GM19023 (cell line): ENCODE measurements at regions not wholly inside any gene's neighbourhood (a gene's known extent, or its start where the extent isn't known, plus 50 kb on each side); places are given as distances from the start of the nearest gene placed in this dataset.
"Not testable (repeated sequence)": the region's sequence is repeated elsewhere in the genome, so short reads cannot be mapped to it uniquely, and the experiment has no call there.

Experiments
- ATAC-seq: cut with Tn5 transposase; IDR thresholded peaks from one replicate; pipeline ENCODE4 v1.9.1; 2021; ENCODE audit warnings: mild to moderate bottlenecking, moderate library complexity; ENCODE audit not compliant: unreplicated experiment

GRCh38 chr2:17156086-17156485 is 362.2 kb downstream of the RAD51AP2 start:
- no peak for ATAC-seq

- ATAC-seq: no peak
Observed at GRCh38 chr2:17149945-17150344, 368.3 kb downstream of the RAD51AP2 start.

GRCh38 chr2:17148407-17149145 is 369.7 kb downstream of the RAD51AP2 start:
- ATAC-seq: no peak

DNA sequence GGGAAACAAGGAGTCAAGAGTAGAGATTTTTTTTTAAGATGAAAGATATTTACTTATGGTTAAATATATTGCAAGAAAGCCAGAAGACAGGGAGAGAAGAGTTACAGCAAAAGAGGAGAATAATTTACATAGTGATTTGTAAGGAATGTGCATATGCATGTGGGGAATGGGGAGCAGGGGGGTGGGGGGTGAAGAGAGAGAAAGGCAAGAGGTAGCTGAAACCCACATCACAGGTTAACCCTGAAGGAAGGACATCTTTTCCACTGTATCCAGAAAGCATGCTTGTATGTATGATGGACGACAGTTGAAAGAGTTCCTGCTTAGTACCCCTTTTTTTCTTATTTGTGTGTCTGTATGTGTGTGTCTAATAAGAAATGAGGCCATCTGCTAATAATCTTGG is 371.9 kb downstream of the RAD51AP2 start:
- no peak for ATAC-seq

DNA sequence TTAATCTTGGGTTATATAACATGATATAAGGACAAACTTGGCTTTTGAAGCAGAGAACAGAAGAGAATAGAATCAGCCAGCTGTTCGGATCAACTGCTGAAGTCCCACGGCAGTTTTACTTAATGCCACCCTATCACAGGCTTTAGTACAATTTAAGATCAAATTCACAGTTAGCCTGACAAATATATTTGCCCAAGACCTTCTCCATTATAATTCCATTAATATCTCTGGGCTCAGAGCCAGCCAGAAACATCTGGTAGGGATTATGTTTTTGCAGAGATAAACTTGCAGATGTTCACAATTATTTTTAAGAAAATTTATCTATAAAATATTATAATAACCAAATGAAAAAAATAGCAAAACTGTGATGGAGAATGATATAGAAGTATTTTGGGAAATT is 381.4 kb downstream of the RAD51AP2 start:
- no peak for ATAC-seq

DNA sequence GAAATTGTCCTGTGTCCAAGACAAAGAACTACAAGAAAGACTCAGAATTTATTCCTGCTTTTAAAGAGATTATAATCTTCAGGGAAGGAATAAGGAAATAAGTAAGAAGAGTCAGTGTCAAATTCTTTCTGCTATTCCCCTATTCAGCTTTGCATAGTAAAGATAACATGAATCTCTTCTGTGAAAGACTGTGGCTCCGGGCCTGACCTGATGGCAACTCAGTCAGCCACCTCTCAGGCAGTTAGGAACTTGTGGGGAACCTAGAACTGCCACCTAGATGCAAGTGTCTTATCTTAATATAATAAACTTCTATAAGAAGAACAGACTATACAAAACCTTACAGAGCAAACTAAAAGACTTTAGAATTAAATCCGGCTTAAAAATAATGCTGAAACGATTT is 382.0 kb downstream of the RAD51AP2 start:
- no peak for ATAC-seq

- ATAC-seq: no peak
Observed at GRCh38 chr2:17135619-17136018, 382.6 kb downstream of the RAD51AP2 start.

- ATAC-seq: no peak
Observed at GRCh38 chr2:17133052-17133671, 385.1 kb downstream of the RAD51AP2 start.

- ATAC-seq: not testable (repeated sequence)
Observed at GRCh38 chr2:17130627-17131026, 387.6 kb downstream of the RAD51AP2 start.

DNA sequence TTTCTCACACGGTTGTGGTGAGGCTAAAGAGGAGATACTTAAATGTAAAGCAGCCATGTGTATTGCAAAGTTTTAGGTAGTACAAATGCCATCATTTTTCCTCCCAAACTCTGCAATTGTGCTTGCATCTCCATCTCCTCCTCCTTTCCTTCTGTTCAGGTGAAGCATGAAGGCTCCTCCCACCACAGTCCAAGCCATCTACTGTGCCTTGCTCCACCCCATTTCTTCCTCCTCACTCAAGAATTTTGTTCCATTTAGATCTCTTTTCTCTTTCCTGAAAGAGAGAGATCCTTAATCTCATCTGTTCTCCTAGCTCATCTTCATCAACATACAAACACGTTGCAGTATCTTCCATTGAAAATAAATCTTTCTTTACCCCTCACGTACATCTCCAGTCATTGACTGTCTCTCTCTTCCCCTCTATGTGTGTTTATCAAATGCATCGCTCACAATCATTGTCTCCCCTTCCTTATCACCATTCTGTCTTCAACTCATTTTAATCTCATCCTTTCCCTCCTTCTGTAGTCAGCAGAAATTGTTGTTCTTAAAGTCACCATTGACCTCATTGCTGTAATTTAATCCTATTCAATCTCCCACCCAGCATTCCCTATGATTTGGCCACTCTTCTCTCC is 392.1 kb downstream of the RAD51AP2 start:
- no peak for ATAC-seq

- no peak for ATAC-seq
Observed at GRCh38 chr2:17124575-17125318, 393.5 kb downstream of the RAD51AP2 start.

DNA sequence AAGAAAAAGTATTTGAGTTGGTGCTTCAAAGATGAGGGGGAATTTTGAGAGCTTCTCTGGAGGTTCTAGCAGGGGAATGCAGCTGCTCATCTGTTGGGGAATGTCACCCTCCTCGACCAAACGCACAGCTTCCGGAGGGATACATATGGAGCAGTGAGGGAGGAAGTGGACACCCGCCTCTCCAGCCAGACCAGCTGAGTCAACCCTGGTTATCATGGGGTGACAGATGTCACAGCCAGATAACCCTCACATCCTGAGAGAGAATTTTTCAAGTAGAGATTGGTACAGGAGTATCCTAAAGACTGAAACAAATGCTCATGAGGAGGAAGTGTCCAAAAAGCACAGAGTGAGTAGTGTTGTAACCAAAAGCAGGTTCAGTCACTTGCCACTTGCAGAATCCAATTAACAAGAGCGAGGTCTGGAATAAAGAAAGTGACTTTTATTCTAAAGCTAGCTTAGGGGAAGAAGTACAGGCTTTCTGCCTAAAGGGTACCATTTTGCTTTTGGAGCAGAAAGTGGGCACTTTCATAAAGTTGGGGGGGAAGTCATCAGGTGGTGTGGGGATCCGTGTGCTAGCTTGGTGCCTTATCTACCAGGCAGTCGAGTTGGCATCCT is 395.2 kb downstream of the RAD51AP2 start:
- no peak for ATAC-seq

GRCh38 chr2:17115466-17115865 is 402.8 kb downstream of the RAD51AP2 start:
- no peak for ATAC-seq

DNA sequence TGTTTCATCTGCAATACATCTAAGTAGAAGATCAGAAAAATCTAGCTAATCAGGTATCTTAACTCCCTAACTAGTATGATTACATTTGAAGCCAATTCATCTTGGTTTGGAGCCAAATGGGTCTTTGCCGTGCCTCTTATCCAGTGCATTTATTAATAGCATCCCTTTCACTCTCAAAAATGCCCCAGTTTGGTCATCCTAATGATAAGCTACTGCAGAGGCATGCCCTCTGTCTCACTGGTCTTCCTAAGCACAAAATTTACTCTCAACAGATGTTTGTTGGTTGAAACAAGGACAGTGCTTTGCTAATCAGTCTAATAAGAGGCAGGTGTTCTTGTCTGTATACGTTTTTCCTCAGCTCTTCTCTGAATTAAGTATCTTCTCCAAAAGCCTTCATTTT is 403.2 kb downstream of the RAD51AP2 start:
- no peak for ATAC-seq

- no peak for ATAC-seq
Observed at GRCh38 chr2:17107871-17108270, 410.4 kb downstream of the RAD51AP2 start.

DNA sequence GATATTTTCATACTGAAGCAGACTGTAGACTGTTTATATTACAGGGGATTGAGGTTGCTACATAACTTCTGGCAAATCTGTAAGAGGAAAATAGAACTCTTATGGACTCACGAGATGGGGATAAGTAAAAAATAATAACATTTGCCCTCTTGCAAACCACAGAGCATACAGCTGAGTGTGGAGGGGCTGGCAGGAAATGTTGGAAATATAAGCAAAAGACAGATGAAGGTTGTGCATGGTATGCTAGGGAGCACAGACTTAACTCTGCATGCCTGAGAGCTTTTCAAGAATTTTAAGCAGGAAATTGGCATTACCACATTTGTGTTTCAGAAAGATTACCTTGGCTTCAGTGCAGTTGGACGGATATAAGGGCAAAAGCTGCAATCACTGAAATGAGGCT is 411.1 kb downstream of the RAD51AP2 start:
- no peak for ATAC-seq

GRCh38 chr2:17106418-17106817 is 411.8 kb downstream of the RAD51AP2 start:
- ATAC-seq: no peak

GRCh38 chr2:17104454-17104853 is 413.8 kb downstream of the RAD51AP2 start:
- peak; percentile 81 for ATAC-seq

GRCh38 chr2:17101596-17101995 is 416.6 kb downstream of the RAD51AP2 start:
- no peak for ATAC-seq

DNA sequence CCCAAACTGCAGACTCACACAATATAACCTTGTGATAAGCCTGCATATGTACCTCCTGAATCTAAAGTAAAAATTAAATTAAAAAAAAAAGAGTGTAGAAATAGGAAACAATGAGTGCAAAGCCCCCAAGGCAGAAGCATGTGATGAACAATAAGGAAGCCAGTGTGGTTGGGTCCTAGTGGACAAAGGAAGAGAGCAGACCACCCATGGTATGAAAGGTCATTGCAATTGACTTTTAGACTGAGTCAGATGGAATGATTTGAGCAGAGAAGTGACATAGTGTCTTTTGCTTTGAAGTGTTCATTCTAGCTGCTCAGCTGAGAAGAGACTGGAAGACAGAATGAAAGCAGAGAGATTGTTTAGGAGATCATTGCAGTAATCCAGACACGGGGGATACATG is 417.1 kb downstream of the RAD51AP2 start:
- ATAC-seq: no peak

DNA sequence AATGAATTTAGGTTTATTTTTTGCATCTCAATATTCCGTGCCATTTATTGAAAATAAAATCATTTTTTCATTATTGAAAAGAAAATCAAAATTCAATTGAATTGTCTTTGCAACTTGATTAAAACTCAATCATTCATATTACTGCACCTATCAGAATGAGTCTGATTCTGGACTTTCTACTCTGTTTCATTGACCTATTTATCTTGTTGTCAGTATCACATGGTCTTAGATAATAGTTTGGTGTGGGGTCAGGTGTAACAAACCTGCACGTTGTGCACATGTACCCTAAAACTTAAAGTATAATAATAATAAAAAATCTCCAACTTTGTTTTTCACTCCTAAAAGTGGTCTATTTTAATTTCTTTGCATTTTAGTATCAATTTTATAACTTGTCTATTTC is 422.9 kb downstream of the RAD51AP2 start:
- ATAC-seq: no peak
